GM12892 (cell line): ENCODE measurements at regions not wholly inside any gene's neighbourhood (a gene's known extent, or its start where the extent isn't known, plus 50 kb on each side); places are given as distances from the start of the nearest gene placed in this dataset.

Experiments used
- DNase-seq: peaks from one replicate; pipeline ENCODE4 v3.0.0; 2011; ENCODE audit not compliant: insufficient read length
- FAIRE-seq: peaks from 2 replicates; lab custom pipeline; 2011; peaks lifted over from hg19 to GRCh38; lab: Jason Lieb, UNC
- POLR2A ChIP-seq: IDR thresholded peaks from 2 replicates; pipeline ENCODE4 v1.6.1; 2011; ENCODE audit warnings: low read depth, low read length, control low read depth
- POLR2AphosphoS5 ChIP-seq: IDR thresholded peaks from 2 replicates; pipeline ENCODE4 v1.6.1; 2011; ENCODE audit warnings: low read depth, low read length, control low read depth
- TAF1 ChIP-seq: IDR thresholded peaks from 2 replicates; pipeline ENCODE4 v1.6.1; 2011; ENCODE audit warnings: low read depth, mild to moderate bottlenecking, control low read depth, low read length, borderline replicate concordance

- TF ChIP-seq POLR2AphosphoS5 (no peak), POLR2A (no peak), TAF1 (no peak)
- FAIRE-seq (no peak), DNase-seq (no peak)
Observed at GRCh38 chr9:90274725-90275124, 367.9 kb downstream of the DIRAS2 start.

DNA sequence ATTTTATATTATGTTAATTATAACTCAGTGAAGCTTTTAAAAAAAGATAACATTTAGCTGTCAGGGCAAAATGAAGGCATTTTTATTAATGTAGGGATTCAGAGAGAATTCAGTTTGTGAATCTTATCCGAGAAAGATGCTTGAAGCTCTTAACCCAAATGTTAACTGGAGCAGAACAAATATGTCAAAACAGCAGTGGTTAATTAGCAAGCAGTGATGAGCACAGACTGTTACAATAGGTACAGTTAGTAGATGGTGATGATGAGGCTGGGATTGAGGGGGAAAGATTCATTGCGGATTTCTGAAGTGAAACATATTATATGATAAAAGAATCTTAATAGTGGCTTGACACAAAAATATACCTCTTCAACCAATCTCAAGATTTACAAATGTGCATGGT is 356.7 kb downstream of the DIRAS2 start:
- FAIRE-seq (no peak), DNase-seq (no peak)
- no peak for TF ChIP-seq TAF1

DNA sequence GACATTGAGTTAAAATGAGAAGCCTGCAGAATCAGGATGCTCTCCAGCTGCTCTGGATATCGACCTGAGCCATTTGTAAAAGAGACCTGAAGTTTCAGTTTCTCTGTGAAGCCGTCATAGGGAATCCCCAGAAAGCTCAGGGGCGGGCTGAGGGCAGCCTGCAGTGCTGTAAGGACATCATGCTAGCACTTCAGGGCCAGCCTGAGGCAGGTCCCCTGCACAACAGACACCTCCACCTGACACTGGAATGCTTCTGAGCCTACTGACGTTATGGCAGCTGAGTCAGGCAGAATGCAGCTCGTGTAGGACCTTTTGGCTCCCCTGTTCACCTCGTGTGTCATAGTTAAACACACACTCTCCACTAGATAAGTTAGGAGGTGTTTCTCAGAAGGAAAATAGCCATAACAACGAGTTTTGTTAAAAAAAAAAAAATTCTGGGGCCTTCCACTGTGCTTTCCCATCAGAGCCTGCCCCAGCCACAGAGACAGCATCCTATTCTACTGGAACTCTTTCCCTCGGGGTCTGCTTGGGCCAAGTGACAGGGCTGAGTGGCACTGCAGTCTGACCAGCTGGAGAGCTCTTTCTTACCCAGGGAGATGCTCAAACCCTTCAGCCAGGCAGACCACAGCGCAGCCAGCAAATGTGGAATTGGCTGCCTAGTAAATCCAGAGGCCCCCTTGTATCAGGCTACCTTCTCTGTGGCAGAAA is 354.9 kb downstream of the DIRAS2 start:
- DNase-seq (no peak), FAIRE-seq (peak; percentile 90)
- peak; percentile 56; the same call in 1 of the 2 replicates for TF ChIP-seq POLR2A
- TF ChIP-seq POLR2AphosphoS5 = no peak

- peak; percentile 62 for FAIRE-seq
- TF ChIP-seq POLR2AphosphoS5 (no peak), POLR2A (no peak), TAF1 (no peak)
- no peak for DNase-seq
Observed at GRCh38 chr9:90288275-90288639, 354.4 kb downstream of the DIRAS2 start.

DNA sequence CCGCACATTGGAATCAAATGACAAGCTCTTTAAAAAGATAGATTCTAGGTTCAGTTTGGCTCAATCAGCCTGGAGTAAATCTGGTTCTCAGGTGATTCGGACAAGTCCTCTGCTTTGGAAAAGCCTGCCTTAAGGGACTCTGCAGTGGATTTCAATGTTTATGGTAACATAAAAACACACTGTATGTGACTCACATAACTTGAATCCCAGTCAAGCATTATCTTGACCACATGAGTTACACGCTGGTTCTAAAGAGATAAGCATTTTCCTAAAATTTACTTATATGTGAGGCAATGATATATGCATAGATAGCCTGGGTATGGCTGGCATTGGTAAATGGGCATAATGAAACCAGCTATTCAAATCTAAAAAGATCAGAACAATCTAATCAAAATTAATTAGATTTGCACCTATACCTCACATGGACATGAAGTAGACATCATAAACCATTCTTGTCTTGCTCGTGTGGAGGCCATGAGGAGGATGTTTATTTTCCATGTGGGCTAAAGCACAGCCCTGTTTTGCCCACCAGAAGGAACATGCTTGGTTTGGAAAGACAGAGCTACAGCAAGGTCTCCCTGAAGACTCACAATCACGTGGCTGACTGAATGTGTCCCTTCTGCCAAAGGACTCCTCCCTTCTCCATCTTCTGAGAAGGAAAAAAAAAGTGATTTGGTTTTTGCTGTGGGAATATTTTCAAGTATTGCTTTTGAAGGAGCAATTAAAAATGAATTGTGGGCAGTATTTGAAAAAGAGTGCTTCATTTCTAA is 351.7 kb downstream of the DIRAS2 start:
- no peak for FAIRE-seq
- TF ChIP-seq TAF1 (no peak), POLR2A (no peak), POLR2AphosphoS5 (no peak)
- no peak for DNase-seq

- no peak for FAIRE-seq
- DNase-seq = no peak
- TF ChIP-seq POLR2A = no peak
- TF ChIP-seq POLR2AphosphoS5 = no peak
- no peak for TF ChIP-seq TAF1
Observed at GRCh38 chr9:90296539-90296938, 346.1 kb downstream of the DIRAS2 start.

DNA sequence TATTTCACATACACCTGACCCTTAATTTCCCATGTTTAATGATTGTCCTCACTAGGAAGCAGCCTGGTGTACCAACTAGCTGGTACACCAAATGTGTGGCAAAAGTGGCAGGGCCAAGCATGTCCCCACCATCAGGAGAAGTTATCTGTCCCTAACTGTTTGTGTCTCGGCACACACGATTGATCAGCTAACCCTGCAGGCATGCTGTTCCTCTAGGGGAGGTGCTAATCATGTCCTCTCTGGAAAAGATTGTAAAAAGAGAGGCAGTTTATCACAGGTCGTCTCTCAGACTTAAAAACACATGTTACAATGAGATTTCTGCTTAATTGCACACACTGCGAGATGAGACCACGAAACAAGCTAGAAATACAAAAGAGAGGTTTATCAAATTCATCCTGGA is 342.7 kb downstream of the DIRAS2 start:
- FAIRE-seq (no peak), DNase-seq (no peak)
- TF ChIP-seq TAF1 (no peak), POLR2A (no peak), POLR2AphosphoS5 (no peak)

DNA sequence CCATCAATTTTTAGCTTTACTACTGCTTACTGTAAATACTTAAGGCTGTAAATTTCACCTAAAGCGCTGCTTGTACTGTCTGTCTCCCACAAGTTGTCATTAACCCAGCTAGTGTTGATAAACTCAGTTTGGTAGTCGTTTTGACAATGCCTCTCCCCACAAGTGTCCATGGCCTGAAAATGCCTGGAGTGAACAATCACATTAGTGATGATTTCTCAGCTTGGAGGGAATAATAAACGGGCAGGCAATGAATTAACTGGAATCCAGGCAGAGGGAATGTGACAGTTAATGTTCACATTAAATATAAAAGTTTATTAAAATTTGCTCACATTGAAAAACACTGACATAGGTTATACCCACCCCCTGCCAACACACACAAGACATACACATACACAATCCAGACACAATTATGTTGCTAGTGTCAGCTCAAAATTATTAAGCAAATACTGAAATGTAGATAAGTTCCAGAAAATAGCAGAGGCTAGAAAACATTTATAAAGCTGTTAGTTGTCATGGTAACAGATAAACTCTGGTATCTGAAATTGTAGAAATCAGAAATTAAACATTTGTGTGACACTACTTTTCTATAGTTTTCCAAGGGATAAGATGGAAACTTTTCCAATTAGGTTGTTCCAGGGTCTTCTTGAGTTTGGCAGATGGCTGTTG is 341.9 kb downstream of the DIRAS2 start:
- no peak for TF ChIP-seq TAF1
- no peak for TF ChIP-seq POLR2A
- no peak for TF ChIP-seq POLR2AphosphoS5
- DNase-seq (no peak), FAIRE-seq (no peak)

GRCh38 chr9:90301277-90301653 is 341.4 kb downstream of the DIRAS2 start:
- no peak for FAIRE-seq
- DNase-seq = no peak
- no peak for TF ChIP-seq TAF1

DNA sequence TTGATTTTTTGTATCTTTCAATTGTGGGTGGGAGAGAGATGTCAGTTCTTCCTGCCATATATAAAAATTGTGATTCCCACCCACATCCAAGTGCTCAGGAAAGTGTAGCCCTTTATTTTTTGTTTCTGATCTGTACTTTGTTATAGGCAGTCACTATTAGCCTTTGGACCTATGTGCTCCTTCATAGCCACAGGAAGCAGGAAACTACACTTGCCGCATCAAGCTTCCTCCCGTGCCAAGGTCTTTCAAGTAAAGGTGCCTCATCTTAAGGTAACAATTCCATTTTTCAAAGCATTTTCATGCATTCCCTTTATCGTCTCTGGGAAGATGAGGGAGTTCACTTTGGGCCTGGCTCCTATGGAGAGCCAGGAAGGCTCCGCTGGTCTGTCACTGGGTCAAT is 339.0 kb downstream of the DIRAS2 start:
- TF ChIP-seq POLR2AphosphoS5 = no peak
- TF ChIP-seq POLR2A = no peak
- no peak for TF ChIP-seq TAF1
- no peak for FAIRE-seq
- no peak for DNase-seq

DNA sequence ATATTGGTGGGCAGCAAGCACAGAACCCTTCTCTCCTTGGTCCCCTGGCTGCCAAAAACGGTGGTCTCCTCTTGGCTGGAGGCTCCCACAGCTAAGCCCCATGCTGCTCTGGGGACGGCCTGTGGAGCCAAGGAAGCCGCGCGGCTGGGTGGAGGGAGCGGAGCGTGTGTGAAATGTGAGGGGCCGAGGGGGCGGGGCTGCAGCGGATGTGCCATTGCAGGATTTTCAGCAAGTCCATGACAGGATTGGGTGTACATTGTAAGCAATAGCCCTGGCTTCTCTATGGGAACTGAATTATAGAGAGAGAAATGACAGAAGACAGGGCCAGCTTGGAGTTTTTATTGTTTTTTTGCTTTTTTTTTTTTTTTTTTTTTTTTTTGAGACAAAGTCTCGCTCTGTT is 336.5 kb downstream of the DIRAS2 start:
- DNase-seq (no peak), FAIRE-seq (no peak)
- TF ChIP-seq POLR2AphosphoS5 (no peak), TAF1 (no peak), POLR2A (no peak)

DNA sequence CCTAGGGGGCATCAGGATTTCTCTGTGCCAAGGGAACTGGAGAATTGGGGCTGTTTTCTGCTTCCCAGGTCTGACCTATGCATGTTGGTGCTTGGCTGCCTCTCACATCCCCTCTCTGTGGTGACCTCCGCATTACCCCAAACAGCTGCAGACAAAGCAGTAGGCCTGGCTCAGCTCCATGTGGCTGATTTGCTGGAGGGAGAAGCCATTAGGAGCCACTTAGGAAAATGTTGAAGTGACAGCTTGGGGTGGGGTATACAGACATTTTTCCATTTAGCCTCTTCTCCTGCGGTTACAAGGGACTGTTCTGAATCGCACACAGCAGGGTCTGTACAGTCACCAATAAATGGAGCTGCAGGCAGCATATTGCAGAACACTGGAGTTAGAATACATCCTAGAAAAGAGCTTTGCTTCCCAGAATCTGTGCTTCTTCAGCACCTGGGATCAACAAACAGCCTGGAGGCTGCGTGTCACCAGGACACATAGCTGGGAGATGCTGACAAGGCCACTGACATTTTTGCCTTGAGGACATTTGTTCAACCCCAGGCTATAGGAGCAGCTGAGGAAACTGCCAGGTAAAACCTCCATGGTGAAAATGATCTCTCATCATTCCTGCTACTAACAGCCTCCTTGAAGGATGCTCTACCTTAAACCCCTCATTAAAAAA is 335.3 kb downstream of the DIRAS2 start:
- no peak for FAIRE-seq

More for the DNA sequence above, 335.3 kb downstream of the DIRAS2 start:
- TF ChIP-seq POLR2A (no peak), POLR2AphosphoS5 (no peak), TAF1 (no peak)
- no peak for DNase-seq
